H9 (cell line): ENCODE measurements at regions not wholly inside any gene's neighbourhood (a gene's known extent, or its start where the extent isn't known, plus 50 kb on each side); places are given as distances from the start of the nearest gene placed in this dataset.

Source experiments
- DNase-seq: peaks from one replicate; pipeline ENCODE4 v3.0.0-alpha.2; 2017
- H2AFZ ChIP-seq: one replicate; pipeline ENCODE4 v1.6.1; 2013; ENCODE audit warnings: mild to moderate bottlenecking, low read length, control low read depth, moderate library complexity
- H2AK5ac ChIP-seq: 2 replicates; pipeline ENCODE4 v1.6.1; 2013; ENCODE audit warnings: low read length, control low read depth, mixed read lengths; ENCODE audit not compliant: insufficient read length
- H2BK120ac ChIP-seq: one replicate; pipeline ENCODE4 v1.6.1; 2013; ENCODE audit warnings: low read depth, mild to moderate bottlenecking, low read length, control low read depth, inconsistent platforms; ENCODE audit not compliant: poor library complexity, severe bottlenecking
- H2BK12ac ChIP-seq: 2 replicates; pipeline ENCODE4 v1.6.1; 2013; ENCODE audit warnings: low read length, control low read depth, mixed read lengths, low read depth; ENCODE audit not compliant: insufficient read length
- H2BK15ac ChIP-seq: 2 replicates; pipeline ENCODE4 v1.6.1; 2013; ENCODE audit warnings: low read depth, low read length, control low read depth
- H2BK20ac ChIP-seq: one replicate; pipeline ENCODE4 v1.6.1; 2013; ENCODE audit warnings: low read depth, mild to moderate bottlenecking, low read length, control low read depth, inconsistent platforms; ENCODE audit not compliant: poor library complexity, severe bottlenecking
- H2BK5ac ChIP-seq: 2 replicates; pipeline ENCODE4 v1.6.1; 2013; ENCODE audit warnings: low read length, control low read depth, mixed read lengths; ENCODE audit not compliant: insufficient read length
- H3K14ac ChIP-seq: 2 replicates; pipeline ENCODE4 v1.6.1; 2013; ENCODE audit warnings: low read length, control low read depth; ENCODE audit not compliant: insufficient read depth
- H3K18ac ChIP-seq: 2 replicates; pipeline ENCODE4 v1.6.1; 2013; ENCODE audit warnings: low read depth, mild to moderate bottlenecking, mixed read lengths, low read length, control low read depth; ENCODE audit not compliant: insufficient read length
- H3K23ac ChIP-seq: 2 replicates; pipeline ENCODE4 v1.6.1; 2013; ENCODE audit warnings: low read length, control low read depth, mixed read lengths, low read depth; ENCODE audit not compliant: insufficient read length
- H3K23me2 ChIP-seq: 2 replicates; pipeline ENCODE4 v1.6.1; 2013; ENCODE audit warnings: low read depth, mild to moderate bottlenecking, mixed read lengths, low read length, control low read depth; ENCODE audit not compliant: insufficient read length, poor library complexity, severe bottlenecking
- H3K27ac ChIP-seq: 2 replicates; pipeline ENCODE4 v1.5.1; 2013; ENCODE audit warnings: low read length, control low read depth, mixed read lengths, low read depth; ENCODE audit not compliant: insufficient read length
- H3K27me3 ChIP-seq: 2 replicates; pipeline ENCODE4 v1.6.1; 2013; ENCODE audit warnings: low read length, control low read depth, inconsistent platforms; ENCODE audit not compliant: insufficient read depth
- H3K4ac ChIP-seq: 2 replicates; pipeline ENCODE4 v1.6.1; 2013; ENCODE audit warnings: low read depth, mild to moderate bottlenecking, control low read depth, inconsistent platforms, low read length, moderate library complexity
- H3K4me1 ChIP-seq: 2 replicates; pipeline ENCODE4 v1.6.1; 2013; ENCODE audit warnings: low read length, control low read depth, inconsistent platforms; ENCODE audit not compliant: insufficient read depth
- H3K4me2 ChIP-seq: 2 replicates; pipeline ENCODE4 v1.6.1; 2013; ENCODE audit warnings: low read length, control low read depth, mixed read lengths; ENCODE audit not compliant: insufficient read length, insufficient read depth
- H3K56ac ChIP-seq: 2 replicates; pipeline ENCODE4 v1.6.1; 2013; ENCODE audit warnings: low read depth, mild to moderate bottlenecking, mixed read lengths, low read length, control low read depth; ENCODE audit not compliant: insufficient read length
- H3K79me1 ChIP-seq: 2 replicates; pipeline ENCODE4 v1.6.1; 2013; ENCODE audit warnings: low read depth, mild to moderate bottlenecking, moderate library complexity, low read length, control low read depth, inconsistent platforms; ENCODE audit not compliant: insufficient read depth, poor library complexity, severe bottlenecking
- H3K79me2 ChIP-seq: 2 replicates; pipeline ENCODE4 v1.6.1; 2013; ENCODE audit warnings: low read length, control low read depth, inconsistent platforms; ENCODE audit not compliant: insufficient read depth
- H3K9ac ChIP-seq: 2 replicates; pipeline ENCODE4 v1.6.1; 2013; ENCODE audit warnings: low read length, control low read depth, mixed read lengths; ENCODE audit not compliant: insufficient read length; ENCODE audit errors: extremely low read depth
- H3K9me3 ChIP-seq: one replicate; pipeline ENCODE4 v1.6.1; 2013; ENCODE audit warnings: low read depth, low read length, inconsistent platforms; ENCODE audit not compliant: control insufficient read depth
- H3T11ph ChIP-seq: one replicate; pipeline ENCODE4 v1.6.1; 2013; ENCODE audit warnings: mild to moderate bottlenecking, low read length, control low read depth, inconsistent platforms
- H4K20me1 ChIP-seq: one replicate; pipeline ENCODE4 v1.6.1; 2013; ENCODE audit not compliant: control insufficient read depth, insufficient read length, insufficient read depth
- H4K5ac ChIP-seq: 2 replicates; pipeline ENCODE4 v1.6.1; 2013; ENCODE audit warnings: low read depth, mild to moderate bottlenecking, mixed read lengths, low read length, control low read depth; ENCODE audit not compliant: insufficient read length
- H4K8ac ChIP-seq: replicated peaks from 2 replicates; pipeline ENCODE4 v1.6.1; 2013; ENCODE audit warnings: low read length, control low read depth, mixed read lengths, low read depth; ENCODE audit not compliant: insufficient read length
- H4K91ac ChIP-seq: 2 replicates; pipeline ENCODE4 v1.6.1; 2013; ENCODE audit warnings: low read depth, mild to moderate bottlenecking, moderate library complexity, mixed read lengths, low read length, control low read depth; ENCODE audit not compliant: insufficient read length
- H3K27ac Mint-ChIP-seq, 3 experiments: 2 replicates in 2 of 3; 3 replicates in 1 of 3; pipeline ENCODE4 v1.8.0; 2020 to 2021; ENCODE audit warnings: mixed read lengths in 3 of 3, mild to moderate bottlenecking in 1 of 3, moderate library complexity in 1 of 3
- H3K27me3 Mint-ChIP-seq: 2 replicates; pipeline ENCODE4 v1.8.0; 2021; ENCODE audit warnings: low read depth, mild to moderate bottlenecking, moderate library complexity, mixed read lengths
- H3K36me3 Mint-ChIP-seq, 3 experiments: 2 replicates in 2 of 3; 3 replicates in 1 of 3; pipeline ENCODE4 v1.8.0; 2020 to 2021; ENCODE audit warnings: low read depth in 3 of 3, mixed read lengths in 3 of 3; ENCODE audit not compliant: insufficient read depth in 1 of 3
- H3K4me1 Mint-ChIP-seq, 2 experiments: 2 replicates each; pipeline ENCODE4 v1.8.0; 2020; ENCODE audit warnings: mixed read lengths in 2 of 2
- H3K4me3 Mint-ChIP-seq, 2 experiments: 2 replicates in 1 of 2; 3 replicates in 1 of 2; pipeline ENCODE4 v1.8.0; 2020 to 2021; ENCODE audit warnings: mild to moderate bottlenecking in 2 of 2, mixed read lengths in 2 of 2, moderate library complexity in 1 of 2
- H3K9me3 Mint-ChIP-seq, 2 experiments: 2 replicates in 1 of 2; 3 replicates in 1 of 2; pipeline ENCODE4 v1.8.0; 2020; ENCODE audit warnings: mild to moderate bottlenecking in 2 of 2, mixed read lengths in 2 of 2, moderate library complexity in 1 of 2
- CTCF ChIP-seq: fragments of 200-600 bp; sonication (generic); conservative IDR thresholded peaks from 3 replicates; pipeline ENCODE4 v1.8.0; 2021; ENCODE audit warnings: antibody characterized with exemption, mild to moderate bottlenecking

GRCh38 chr4:27964095-27964494 is 1103.5 kb downstream of the STIM2 start:
- Histone ChIP-seq H3K79me1 (no peaks in the 10 kb centered on the region), H4K91ac (no peak overlapping the region), H2BK5ac (no peak overlapping the region), H3T11ph (no peak overlapping the region), H3K9me3 (no peaks in the 10 kb centered on the region), H3K4me1 (no peaks in the 10 kb centered on the region), H3K23me2 (no peaks in the 10 kb centered on the region), H3K23ac (no peak overlapping the region), H2BK15ac (no peak overlapping the region), H2AFZ (no peak overlapping the region), H2AK5ac (no peak overlapping the region), H2BK20ac (no peak overlapping the region), H3K27ac (no peak overlapping the region), H3K4ac (no peak overlapping the region), H3K27me3 (no peaks in the 10 kb centered on the region), H3K9ac (no peak overlapping the region), H4K5ac (no peak overlapping the region), H3K56ac (no peak overlapping the region), H2BK12ac (no peak overlapping the region), H4K20me1 (no peaks in the 10 kb centered on the region), H2BK120ac (no peak overlapping the region), H3K18ac (no peak overlapping the region), H3K79me2 (no peaks in the 10 kb centered on the region), H3K4me2 (no peak overlapping the region), H3K14ac (no peak overlapping the region), H4K8ac (no peak overlapping the region)
- Mint-ChIP-seq H3K27ac (no peak overlapping the region), H3K36me3 (peaks cover 0 to 1% (median 0%) of the 10 kb centered on the region in 3 experiments; a peak in 1 of 7 replicates), H3K4me1 (peaks cover 2% of the 10 kb centered on the region in 2 experiments; a peak in 3 of 4 replicates), H3K9me3 (no peaks in the 10 kb centered on the region), H3K4me3 (no peak overlapping the region), H3K27me3 (no peaks in the 10 kb centered on the region)
- no peak for DNase-seq
- no peak for TF ChIP-seq CTCF
